D721Med (cell line): ENCODE measurements at regions not wholly inside any gene's neighbourhood (a gene's known extent, or its start where the extent isn't known, plus 50 kb on each side); places are given as distances from the start of the nearest gene placed in this dataset.

Experiments used
- DNase-seq: peaks from one replicate; pipeline ENCODE4 v3.0.0; 2011; ENCODE audit warnings: low spot score; ENCODE audit not compliant: insufficient read length
- FAIRE-seq: peaks from 2 replicates; lab custom pipeline; 2011; peaks lifted over from hg19 to GRCh38; lab: Jason Lieb, UNC
- CTCF ChIP-seq: IDR thresholded peaks from 2 replicates; pipeline ENCODE4 v1.5.1; 2012; ENCODE audit warnings: mild to moderate bottlenecking, control low read depth; ENCODE audit not compliant: insufficient read depth; ENCODE audit errors: missing control alignments

- FAIRE-seq (no peak), DNase-seq (no peak)
- no peak for TF ChIP-seq CTCF
These were observed 72.6 kb upstream of the DPH6 start for GRCh38 chr15:35618260-35619188.

- DNase-seq (no peak), FAIRE-seq (no peak)
- TF ChIP-seq CTCF, result no peak
These were observed 76.8 kb upstream of the DPH6 start for GRCh38 chr15:35622641-35623340.

DNA sequence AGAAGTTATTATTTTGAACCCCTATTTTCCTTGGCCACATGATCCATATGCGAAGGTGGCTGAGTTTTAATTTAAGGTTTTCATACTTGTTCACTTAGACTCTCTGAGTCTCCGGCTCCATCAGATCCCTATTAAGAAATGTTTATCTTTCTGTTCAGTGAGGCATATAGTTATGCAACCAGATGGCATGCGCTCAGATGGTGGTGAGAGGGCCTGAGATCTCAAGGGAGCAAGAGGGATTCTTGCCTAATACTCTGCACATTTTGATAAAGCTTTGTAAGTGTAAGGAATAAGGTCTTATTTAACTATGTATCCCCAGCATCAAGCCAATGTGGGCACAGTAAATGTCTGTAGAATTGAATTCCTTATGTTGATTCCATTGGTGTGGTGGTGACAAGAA lies 78.9 kb upstream of the DPH6 start:
- no peak for TF ChIP-seq CTCF
- no peak for FAIRE-seq
- DNase-seq, result no peak

DNA sequence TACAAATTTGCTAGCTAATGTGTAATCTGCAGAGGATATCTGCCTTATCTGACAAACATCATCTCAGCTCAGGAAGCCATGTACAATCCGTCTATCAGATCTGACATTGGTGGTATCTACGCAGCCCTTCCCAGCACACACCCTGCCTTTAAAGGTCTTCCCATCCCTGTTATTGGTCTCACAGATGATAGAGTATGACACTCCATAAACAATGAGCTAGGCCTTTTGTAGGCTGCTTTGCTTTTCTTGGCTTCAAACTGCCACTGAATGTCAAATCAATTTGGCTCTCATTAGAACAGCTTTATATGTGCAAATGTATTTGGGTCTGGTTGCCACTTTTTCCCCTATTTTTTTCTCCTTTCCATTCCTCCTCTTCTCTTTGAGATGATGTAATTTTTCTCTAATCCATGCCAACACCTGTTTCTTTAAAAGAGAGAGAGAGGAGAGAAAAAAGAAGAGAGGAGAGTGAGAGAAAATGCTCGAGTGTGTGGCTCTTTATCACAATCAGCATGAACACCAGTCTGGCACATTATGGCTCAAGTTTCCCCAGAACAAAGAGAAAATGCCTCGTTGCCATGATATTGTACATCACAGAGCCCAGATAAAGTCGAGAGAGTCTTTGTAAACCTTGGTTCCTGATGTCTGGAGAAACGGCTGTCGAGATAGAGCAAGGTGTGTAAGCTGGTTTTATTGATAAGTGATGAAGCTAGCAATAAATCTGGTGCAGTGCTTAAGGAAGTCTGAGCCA lies 80.8 kb upstream of the DPH6 start:
- DNase-seq (no peak), FAIRE-seq (no peak)
- no peak for TF ChIP-seq CTCF

GRCh38 chr15:35627696-35628095 lies 81.7 kb upstream of the DPH6 start:
- DNase-seq, result no peak
- TF ChIP-seq CTCF, result no peak
- FAIRE-seq, result no peak

DNA sequence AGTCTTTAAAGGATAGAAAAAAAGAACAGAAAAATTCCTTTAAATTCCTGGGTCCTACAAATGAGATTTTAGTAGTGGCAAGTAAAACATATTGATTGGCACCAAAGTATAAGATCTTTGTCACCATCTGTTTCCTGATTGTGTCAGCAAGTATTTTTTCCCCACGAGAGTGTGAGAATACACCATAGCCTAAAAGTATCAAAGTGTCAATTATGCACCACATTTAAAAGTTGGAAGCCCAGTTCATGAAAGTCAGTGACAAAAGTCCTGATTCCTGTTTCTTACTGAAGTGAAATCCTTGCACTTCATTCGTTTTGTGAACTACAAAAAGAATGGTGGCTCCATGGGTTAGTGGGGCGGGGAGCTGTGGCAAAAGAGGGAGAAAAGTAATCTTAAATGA lies 83.8 kb upstream of the DPH6 start:
- FAIRE-seq, result no peak
- TF ChIP-seq CTCF, result no peak
- DNase-seq, result no peak
